Keratinocyte (primary cell): ENCODE measurements at regions not wholly inside any gene's neighbourhood (a gene's known extent, or its start where the extent isn't known, plus 50 kb on each side); places are given as distances from the start of the nearest gene placed in this dataset.

Source experiments
- DNase-seq: peaks from one replicate; pipeline ENCODE4 v3.0.0-alpha.2; 2011; ENCODE audit warnings: low read depth, missing footprints, low spot score
- FAIRE-seq: peaks from 2 replicates; lab custom pipeline; 2011; peaks lifted over from hg19 to GRCh38; lab: Jason Lieb, UNC
- H2AFZ ChIP-seq: 2 replicates; pipeline ENCODE4 v1.6.0; 2012; ENCODE audit warnings: low read length, control low read depth, inconsistent platforms; ENCODE audit not compliant: control insufficient read depth
- H3K27ac ChIP-seq: 2 replicates; pipeline ENCODE4 v1.5.1; 2011; ENCODE audit warnings: low read length; ENCODE audit not compliant: control insufficient read depth, insufficient read depth
- H3K27me3 ChIP-seq: 3 replicates; pipeline ENCODE4 v1.6.0; 2011; ENCODE audit warnings: low read length; ENCODE audit not compliant: control insufficient read depth, insufficient read depth; ENCODE audit errors: extremely low read depth
- H3K36me3 ChIP-seq, 2 experiments: 2 replicates in 1 of 2; 3 replicates in 1 of 2; pipeline ENCODE4 v1.5.1; 2011; ENCODE audit warnings: low read length in 2 of 2, mild to moderate bottlenecking in 1 of 2; ENCODE audit not compliant: control insufficient read depth in 2 of 2, insufficient read depth in 2 of 2; ENCODE audit errors: extremely low read depth in 1 of 2
- H3K4me1 ChIP-seq: 3 replicates; pipeline ENCODE4 v1.5.1; 2011; ENCODE audit warnings: low read length; ENCODE audit not compliant: control insufficient read depth, insufficient read depth; ENCODE audit errors: extremely low read depth
- H3K4me2 ChIP-seq: 3 replicates; pipeline ENCODE4 v1.6.0; 2011; ENCODE audit warnings: low read depth, low read length; ENCODE audit not compliant: control insufficient read depth, insufficient read depth; ENCODE audit errors: extremely low read depth
- H3K4me3 ChIP-seq, 3 experiments: fragments of 200-600 bp in 1 of 3; sonication (generic) in 1 of 3; 2 replicates in 2 of 3; 3 replicates in 1 of 3; pipeline ENCODE4 v1.5.1; 2011 to 2016; ENCODE audit warnings: low read length in 3 of 3, mild to moderate bottlenecking in 3 of 3, control low read depth in 2 of 3, inconsistent platforms in 1 of 3, low read depth in 1 of 3, mixed read lengths in 1 of 3, mixed run types in 1 of 3, moderate library complexity in 1 of 3; ENCODE audit not compliant: control insufficient read depth in 2 of 3, insufficient read depth in 2 of 3; ENCODE audit errors: extremely low read depth in 1 of 3
- H3K79me2 ChIP-seq: 2 replicates; pipeline ENCODE4 v1.6.0; 2012; ENCODE audit warnings: low read length; ENCODE audit not compliant: control insufficient read depth, insufficient read depth
- H3K9ac ChIP-seq: 3 replicates; pipeline ENCODE4 v1.6.0; 2011; ENCODE audit warnings: low read length; ENCODE audit not compliant: control insufficient read depth, insufficient read depth; ENCODE audit errors: extremely low read depth
- H3K9me1 ChIP-seq: 3 replicates; pipeline ENCODE4 v1.6.0; 2011; ENCODE audit warnings: low read length; ENCODE audit not compliant: control insufficient read depth, insufficient read depth; ENCODE audit errors: extremely low read depth
- H3K9me3 ChIP-seq: 2 replicates; pipeline ENCODE4 v1.5.1; 2012; ENCODE audit warnings: low read depth, low read length; ENCODE audit not compliant: control insufficient read depth
- H4K20me1 ChIP-seq: 3 replicates; pipeline ENCODE4 v1.6.0; 2011; ENCODE audit warnings: low read length; ENCODE audit not compliant: control insufficient read depth, insufficient read depth; ENCODE audit errors: extremely low read depth
- CTCF ChIP-seq, 3 experiments: IDR thresholded peaks in 1 of 3; conservative IDR thresholded peaks in 1 of 3; optimal IDR thresholded peaks in 1 of 3; 2 replicates in 2 of 3; 3 replicates in 1 of 3; pipeline versions ENCODE3 to v1.5.1; 2011; ENCODE audit warnings: low read length in 3 of 3, mild to moderate bottlenecking in 3 of 3, moderate library complexity in 2 of 3, control low read depth in 1 of 3, inconsistent platforms in 1 of 3; ENCODE audit not compliant: insufficient read depth in 2 of 3; ENCODE audit errors: extremely low read depth in 1 of 3
- EZH2 ChIP-seq: IDR thresholded peaks from one replicate; pipeline ENCODE4 v1.6.1; 2012; ENCODE audit warnings: inconsistent platforms, mild to moderate bottlenecking, low read length, moderate library complexity
- dilution Hi-C: fragments of 300-500 bp; cut with MboI; formaldehyde crosslinking; loops from one replicate; pipeline ENCODE4 v1.7.0; 2020; ENCODE audit warnings: low sequenced_read_pairs; ENCODE audit not compliant: extremely low pct_ligation_motif_present

GRCh38 chr20:40848096-40848495, 159.1 kb upstream of the MAFB start:
- Histone ChIP-seq H3K9me1 (no peaks in the 10 kb centered on the region), H3K27me3 (no peaks in the 10 kb centered on the region), H3K4me1 (peaks cover 4% of the 10 kb centered on the region), H3K27ac (no peak overlapping the region), H3K9ac (no peak overlapping the region), H3K4me2 (no peak overlapping the region), H3K36me3 (no peaks in the 10 kb centered on the region), H2AFZ (no peak overlapping the region), H3K4me3 (no peak overlapping the region), H3K9me3 (no peaks in the 10 kb centered on the region), H3K79me2 (no peaks in the 10 kb centered on the region), H4K20me1 (no peaks in the 10 kb centered on the region)
- TF ChIP-seq EZH2 (no peak), CTCF (optimal IDR thresholded peaks at IDR 0.05 in 1 of 3, IDR thresholded peaks at IDR 0.05 in 1 of 3, conservative IDR thresholded peaks at IDR 0.05 in 1 of 3; ENCODE audit: extremely low read depth in 1 of 3, insufficient read depth in 2 of 3, low read length in 3 of 3) (no peak)
- FAIRE-seq (no peak), DNase-seq (no peak)
- dilution Hi-C loops, result no loop called here

GRCh38 chr20:40848526-40848925, 159.5 kb upstream of the MAFB start:
- dilution Hi-C loops, result no loop called here
- H3K27ac ChIP-seq, result no peak overlapping the region
- no peaks in the 10 kb centered on the region for H3K27me3 ChIP-seq
- TF ChIP-seq EZH2 (no peak), CTCF (optimal IDR thresholded peaks at IDR 0.05 in 1 of 3, IDR thresholded peaks at IDR 0.05 in 1 of 3, conservative IDR thresholded peaks at IDR 0.05 in 1 of 3; ENCODE audit: extremely low read depth in 1 of 3, insufficient read depth in 2 of 3, low read length in 3 of 3) (no peak)
- H3K9ac ChIP-seq, result no peak overlapping the region
- H3K4me2 ChIP-seq, result no peak overlapping the region
- no peaks in the 10 kb centered on the region for H3K9me3 ChIP-seq
- no peak for DNase-seq
- no peaks in the 10 kb centered on the region for H3K9me1 ChIP-seq
- H3K79me2 ChIP-seq, result no peaks in the 10 kb centered on the region
- FAIRE-seq, result no peak
- H3K36me3 ChIP-seq, result no peaks in the 10 kb centered on the region
- peaks cover 4% of the 10 kb centered on the region for H3K4me1 ChIP-seq
- no peak overlapping the region for H3K4me3 ChIP-seq
- no peaks in the 10 kb centered on the region for H4K20me1 ChIP-seq
- no peak overlapping the region for H2AFZ ChIP-seq
